ENCODE measurements at regions not wholly inside any gene's neighbourhood (a gene's known extent, or its start where the extent isn't known, plus 50 kb on each side); places are given as distances from the start of the nearest gene placed in this dataset.
A peak's percentile ranks its signal among the peaks of the same experiment; 100 is the strongest.

GRCh38 chr15:95127356-95127755 lies 896.0 kb downstream of the MCTP2 start:
- DNase-seq (ENCODE audit: low read depth in 2 of 2), result peak in 1 of 2 donors; percentile 27
- no peak overlapping the region for H3K9ac ChIP-seq (ENCODE audit: insufficient read depth, low read length)
- H3K27me3 ChIP-seq (ENCODE audit: control insufficient read depth, insufficient read depth, low read length), result no peaks in the 10 kb centered on the region
- H3K9me3 ChIP-seq (ENCODE audit: control insufficient read depth, insufficient read depth, low read depth, low read length), result no peaks in the 10 kb centered on the region
- no peak overlapping the region for H3K4me3 ChIP-seq (replicated peaks in 1 of 4; ENCODE audit: control extremely low read depth in 1 of 4, insufficient read depth in 1 of 4, low read depth in 3 of 4, low read length in 4 of 4)
- H3K79me2 ChIP-seq (ENCODE audit: control insufficient read depth, insufficient read depth, low read length), result no peaks in the 10 kb centered on the region
- no peak overlapping the region for H2AFZ ChIP-seq (ENCODE audit: low read length)
- H3K4me1 ChIP-seq (ENCODE audit: control insufficient read depth, extremely low read depth, insufficient read depth, low read length), result no peaks in the 10 kb centered on the region
- no peak overlapping the region for H3K4me2 ChIP-seq (ENCODE audit: extremely low read depth, insufficient read depth, low read length)
- H3K27ac ChIP-seq (ENCODE audit: insufficient read depth, low read length), result no peak overlapping the region
- H4K20me1 ChIP-seq (ENCODE audit: control insufficient read depth, extremely low read depth, insufficient read depth, low read length), result no peaks in the 10 kb centered on the region
- TF ChIP-seq EZH2 (IDR thresholded peaks at IDR 0.05; ENCODE audit: low read length, missing control alignments), result no peak
- TF ChIP-seq CTCF (conservative IDR thresholded peaks at IDR 0.05 in 1 of 2, IDR thresholded peaks at IDR 0.05 in 1 of 2; ENCODE audit: low read depth in 1 of 2, low read length in 2 of 2), result no peak
- H3K36me3 ChIP-seq (ENCODE audit: control insufficient read depth, insufficient read depth, low read length), result no peaks in the 10 kb centered on the region

GRCh38 chr15:95129574-95129973 lies 898.2 kb downstream of the MCTP2 start:
- DNase-seq (ENCODE audit: low read depth in 2 of 2), result peak; percentile 59 to 83

GRCh38 chr15:95131131-95131556 lies 899.8 kb downstream of the MCTP2 start:
- no peak for DNase-seq (ENCODE audit: low read depth in 2 of 2)
- Histone ChIP-seq H3K4me1 (ENCODE audit: control insufficient read depth, extremely low read depth, insufficient read depth, low read length) (no peaks in the 10 kb centered on the region), H3K9me3 (ENCODE audit: control insufficient read depth, insufficient read depth, low read depth, low read length) (no peaks in the 10 kb centered on the region), H3K27ac (ENCODE audit: insufficient read depth, low read length) (no peak overlapping the region), H3K4me3 (replicated peaks in 1 of 4; ENCODE audit: control extremely low read depth in 1 of 4, insufficient read depth in 1 of 4, low read depth in 3 of 4, low read length in 4 of 4) (no peak overlapping the region), H3K4me2 (ENCODE audit: extremely low read depth, insufficient read depth, low read length) (no peak overlapping the region), H3K27me3 (ENCODE audit: control insufficient read depth, insufficient read depth, low read length) (no peaks in the 10 kb centered on the region), H3K9ac (ENCODE audit: insufficient read depth, low read length) (no peak overlapping the region), H4K20me1 (ENCODE audit: control insufficient read depth, extremely low read depth, insufficient read depth, low read length) (no peaks in the 10 kb centered on the region), H3K36me3 (ENCODE audit: control insufficient read depth, insufficient read depth, low read length) (no peaks in the 10 kb centered on the region), H2AFZ (ENCODE audit: low read length) (no peak overlapping the region), H3K79me2 (ENCODE audit: control insufficient read depth, insufficient read depth, low read length) (no peaks in the 10 kb centered on the region)
- TF ChIP-seq CTCF (conservative IDR thresholded peaks at IDR 0.05 in 1 of 2, IDR thresholded peaks at IDR 0.05 in 1 of 2; ENCODE audit: low read depth in 1 of 2, low read length in 2 of 2) (no peak), EZH2 (IDR thresholded peaks at IDR 0.05; ENCODE audit: low read length, missing control alignments) (no peak)

More at GRCh38 chr15:95129574-95129973, 898.2 kb downstream of the MCTP2 start:
- no peaks in the 10 kb centered on the region for H3K36me3 ChIP-seq (ENCODE audit: control insufficient read depth, insufficient read depth, low read length)
- H3K9me3 ChIP-seq (ENCODE audit: control insufficient read depth, insufficient read depth, low read depth, low read length), result no peaks in the 10 kb centered on the region
- H2AFZ ChIP-seq (ENCODE audit: low read length), result no peak overlapping the region
- H3K9ac ChIP-seq (ENCODE audit: insufficient read depth, low read length), result no peak overlapping the region
- TF ChIP-seq CTCF (conservative IDR thresholded peaks at IDR 0.05 in 1 of 2, IDR thresholded peaks at IDR 0.05 in 1 of 2; ENCODE audit: low read depth in 1 of 2, low read length in 2 of 2) (no peak), EZH2 (IDR thresholded peaks at IDR 0.05; ENCODE audit: low read length, missing control alignments) (no peak)
- no peaks in the 10 kb centered on the region for H3K79me2 ChIP-seq (ENCODE audit: control insufficient read depth, insufficient read depth, low read length)
- H4K20me1 ChIP-seq (ENCODE audit: control insufficient read depth, extremely low read depth, insufficient read depth, low read length), result no peaks in the 10 kb centered on the region
- H3K4me2 ChIP-seq (ENCODE audit: extremely low read depth, insufficient read depth, low read length), result no peak overlapping the region
- H3K27me3 ChIP-seq (ENCODE audit: control insufficient read depth, insufficient read depth, low read length), result no peaks in the 10 kb centered on the region
- no peaks in the 10 kb centered on the region for H3K4me1 ChIP-seq (ENCODE audit: control insufficient read depth, extremely low read depth, insufficient read depth, low read length)
- H3K4me3 ChIP-seq (replicated peaks in 1 of 4; ENCODE audit: control extremely low read depth in 1 of 4, insufficient read depth in 1 of 4, low read depth in 3 of 4, low read length in 4 of 4), result no peak overlapping the region
- no peak overlapping the region for H3K27ac ChIP-seq (ENCODE audit: insufficient read depth, low read length)

Data from fibroblast of lung (primary cell).